ENCODE measurements at regions not wholly inside any gene's neighbourhood (a gene's known extent, or its start where the extent isn't known, plus 50 kb on each side); places are given as distances from the start of the nearest gene placed in this dataset.
"Not testable (repeated sequence)": the region's sequence is repeated elsewhere in the genome, so short reads cannot be mapped to it uniquely, and the experiment has no call there.

GRCh38 chr7:93048136-93048930, 69.4 kb downstream of the SAMD9 start:
- DNase-seq (ENCODE audit: low read depth), result no peak

- DNase-seq (ENCODE audit: low read depth), result no peak
Observed at GRCh38 chr7:93047514-93048099, 70.2 kb downstream of the SAMD9 start.

- no peak for DNase-seq (ENCODE audit: low read depth)
Observed at GRCh38 chr7:93046641-93047040, 71.1 kb downstream of the SAMD9 start.

- no peak for DNase-seq (ENCODE audit: low read depth)
Observed at GRCh38 chr7:93044147-93044810, 73.5 kb downstream of the SAMD9 start.

- DNase-seq (ENCODE audit: low read depth), result no peak
Observed at GRCh38 chr7:93043385-93043985, 74.3 kb downstream of the SAMD9 start.

GRCh38 chr7:93040355-93040754, 77.4 kb downstream of the SAMD9 start:
- no peak for DNase-seq (ENCODE audit: low read depth)

- DNase-seq (ENCODE audit: low read depth), result no peak
Observed at GRCh38 chr7:93039786-93040185, 78.0 kb downstream of the SAMD9 start.

GRCh38 chr7:93039282-93039681, 78.5 kb downstream of the SAMD9 start:
- DNase-seq (ENCODE audit: low read depth), result no peak

GRCh38 chr7:93036807-93037206, 81.0 kb downstream of the SAMD9 start:
- DNase-seq (ENCODE audit: low read depth), result no peak

- no peak for DNase-seq (ENCODE audit: low read depth)
Observed at GRCh38 chr7:93036149-93036640, 81.6 kb downstream of the SAMD9 start.

GRCh38 chr7:93031795-93032194, 86.0 kb downstream of the SAMD9 start:
- no peak for DNase-seq (ENCODE audit: low read depth)

- DNase-seq (ENCODE audit: low read depth), result no peak
Observed at GRCh38 chr7:93030605-93031225, 87.1 kb downstream of the SAMD9 start.

GRCh38 chr7:93029056-93029455, 88.7 kb downstream of the SAMD9 start:
- DNase-seq (ENCODE audit: low read depth), result no peak

GRCh38 chr7:93028610-93029009, 89.2 kb downstream of the SAMD9 start:
- DNase-seq (ENCODE audit: low read depth), result no peak

GRCh38 chr7:93027044-93027443, 90.7 kb downstream of the SAMD9 start:
- DNase-seq (ENCODE audit: low read depth), result no peak

- no peak for DNase-seq (ENCODE audit: low read depth)
Observed at GRCh38 chr7:93026425-93026824, 91.4 kb downstream of the SAMD9 start.

GRCh38 chr7:93025389-93025788, 92.4 kb downstream of the SAMD9 start:
- no peak for DNase-seq (ENCODE audit: low read depth)

GRCh38 chr7:93022931-93023478, 94.8 kb downstream of the SAMD9 start:
- DNase-seq (ENCODE audit: low read depth), result not testable (repeated sequence)

- DNase-seq (ENCODE audit: low read depth), result no peak
Observed at GRCh38 chr7:93021748-93022147, 96.0 kb downstream of the SAMD9 start.

- no peak for DNase-seq (ENCODE audit: low read depth)
Observed at GRCh38 chr7:93018716-93019115, 99.1 kb downstream of the SAMD9 start.

- no peak for DNase-seq (ENCODE audit: low read depth)
Observed at GRCh38 chr7:93016681-93017381, 100.9 kb downstream of the SAMD9 start.

Data from activated T-helper 1 cell treated with Interleukin-2 at 50 U/mL for 16 hours (primary cell).